Common myeloid progenitor, CD34-positive (primary cell): ENCODE measurements at regions not wholly inside any gene's neighbourhood (a gene's known extent, or its start where the extent isn't known, plus 50 kb on each side); places are given as distances from the start of the nearest gene placed in this dataset.
"Not testable (repeated sequence)": the region's sequence is repeated elsewhere in the genome, so short reads cannot be mapped to it uniquely, and the experiment has no call there.

Experiments
- CTCF ChIA-PET: fragments of 350-600 bp; sonication (Branson Sonifier 250); formaldehyde crosslinking; loops from one replicate; lab custom pipeline; 2021; ENCODE audit warnings: antibody characterized with exemption; lab: Charles Lee
- POLR2A ChIA-PET: fragments of 350-600 bp; sonication (Branson Sonifier 250); formaldehyde crosslinking; loops from one replicate; lab custom pipeline; 2021; ENCODE audit warnings: antibody characterized with exemption; lab: Charles Lee
- DNase-seq, 3 donors: peaks; one replicate each; pipeline versions ENCODE4 v3.0.0 to v3.0.0-alpha.2; 2013
- H3K27ac ChIP-seq, 2 experiments: 1 replicate in 1 of 2; 2 replicates in 1 of 2; pipeline ENCODE4 v1.7.0; 2013; ENCODE audit warnings: inconsistent platforms in 2 of 2, low read length in 2 of 2, mild to moderate bottlenecking in 2 of 2, low read depth in 1 of 2, moderate library complexity in 1 of 2; ENCODE audit not compliant: severe bottlenecking in 2 of 2, insufficient read depth in 1 of 2, poor library complexity in 1 of 2
- H3K27me3 ChIP-seq, 5 experiments: replicated peaks in 2 of 5; 1 replicate in 3 of 5; 2 replicates in 2 of 5; pipeline versions ENCODE4 v1.6.1 to v1.7.0; 2013; ENCODE audit warnings: low read length in 4 of 5, mild to moderate bottlenecking in 2 of 5, moderate library complexity in 2 of 5, inconsistent platforms in 1 of 5; ENCODE audit not compliant: insufficient read depth in 5 of 5, control insufficient read depth in 4 of 5
- H3K36me3 ChIP-seq, 4 experiments: 1 replicate in 2 of 4; 2 replicates in 2 of 4; pipeline versions ENCODE4 v1.6.1 to v1.7.0; 2013; ENCODE audit warnings: low read length in 3 of 4, control low read depth in 1 of 4, mild to moderate bottlenecking in 1 of 4; ENCODE audit not compliant: control insufficient read depth in 4 of 4, insufficient read depth in 4 of 4
- H3K4me1 ChIP-seq, 4 experiments: 1 replicate in 3 of 4; 2 replicates in 1 of 4; pipeline versions ENCODE4 v1.6.1 to v1.7.1; 2013; ENCODE audit warnings: low read length in 3 of 4, mild to moderate bottlenecking in 3 of 4, control low read depth in 1 of 4, inconsistent platforms in 1 of 4, moderate library complexity in 1 of 4; ENCODE audit not compliant: control insufficient read depth in 4 of 4, insufficient read depth in 4 of 4; ENCODE audit errors: control extremely low read depth in 1 of 4
- H3K4me3 ChIP-seq, 7 experiments: 1 replicate in 4 of 7; 2 replicates in 3 of 7; pipeline versions ENCODE4 v1.5.1 to v1.7.0; 2013; ENCODE audit warnings: mild to moderate bottlenecking in 7 of 7, low read length in 6 of 7, moderate library complexity in 6 of 7, inconsistent platforms in 2 of 7, low read depth in 2 of 7, control low read depth in 1 of 7; ENCODE audit not compliant: insufficient read depth in 4 of 7, control insufficient read depth in 1 of 7; ENCODE audit errors: extremely low read depth in 1 of 7
- H3K9me3 ChIP-seq, 5 experiments: 1 replicate in 4 of 5; 2 replicates in 1 of 5; pipeline versions ENCODE4 v1.6.1 to v1.7.1; 2013; ENCODE audit warnings: low read length in 4 of 5, mild to moderate bottlenecking in 2 of 5, inconsistent platforms in 1 of 5, low read depth in 1 of 5, moderate library complexity in 1 of 5; ENCODE audit not compliant: control insufficient read depth in 4 of 5, insufficient read depth in 2 of 5; ENCODE audit errors: control extremely low read depth in 1 of 5
- WGBS: methylation state at CpG from one replicate; pipeline ENCODE4 v1.1.5; 2013; ENCODE audit not compliant: insufficient coverage; 5-methylcytosine and 5-hydroxymethylcytosine counted together

GRCh38 chr14:37726708-37727107, 131.3 kb downstream of the TTC6 start:
- CTCF ChIA-PET: no interaction called here
- no peak overlapping the region for H3K4me3 ChIP-seq

GRCh38 chr14:37729218-37729617, 133.8 kb downstream of the TTC6 start:
- POLR2A ChIA-PET: no interaction called here
- H3K27me3 ChIP-seq: no peaks in the 10 kb centered on the region
- DNase-seq: no peak
- 100% methylated on average over 2 of the region's 2 CpGs for WGBS
- H3K27ac ChIP-seq: no peak overlapping the region
- H3K4me1 ChIP-seq: no peaks in the 10 kb centered on the region
- H3K9me3 ChIP-seq: no peaks in the 10 kb centered on the region
- H3K4me3 ChIP-seq: no peak overlapping the region
- no peaks in the 10 kb centered on the region for H3K36me3 ChIP-seq
- CTCF ChIA-PET: no interaction called here

More at GRCh38 chr14:37726708-37727107, 131.3 kb downstream of the TTC6 start:
- DNase-seq: no peak
- POLR2A ChIA-PET: no interaction called here
- Histone ChIP-seq H3K4me1 (no peaks in the 10 kb centered on the region), H3K9me3 (no peaks in the 10 kb centered on the region), H3K27ac (no peak overlapping the region), H3K36me3 (no peaks in the 10 kb centered on the region), H3K27me3 (no peaks in the 10 kb centered on the region)

- H3K4me3 ChIP-seq: no peak overlapping the region
- no peaks in the 10 kb centered on the region for H3K27me3 ChIP-seq
- no peak for DNase-seq
- no peaks in the 10 kb centered on the region for H3K9me3 ChIP-seq
- 67% methylated on average over 1 of the region's 4 CpGs for WGBS
- H3K4me1 ChIP-seq: no peaks in the 10 kb centered on the region
- CTCF ChIA-PET: no interaction called here
- no peaks in the 10 kb centered on the region for H3K36me3 ChIP-seq
- no peak overlapping the region for H3K27ac ChIP-seq
- POLR2A ChIA-PET: no interaction called here
Observed at GRCh38 chr14:37731094-37731493, 135.7 kb downstream of the TTC6 start.

GRCh38 chr14:37745657-37746056, 150.2 kb downstream of the TTC6 start:
- ChIA-PET CTCF (no interaction called here), POLR2A (no interaction called here)
- DNase-seq: no peak
- Histone ChIP-seq H3K9me3 (no peaks in the 10 kb centered on the region), H3K27ac (no peak overlapping the region), H3K36me3 (no peaks in the 10 kb centered on the region), H3K4me1 (no peaks in the 10 kb centered on the region), H3K27me3 (no peaks in the 10 kb centered on the region), H3K4me3 (no peak overlapping the region)
- WGBS: no CpG with 5 or more reads among the region's 2 CpGs

GRCh38 chr14:37746140-37746832, 150.9 kb downstream of the TTC6 start:
- POLR2A ChIA-PET: no interaction called here
- Histone ChIP-seq H3K27me3 (no peaks in the 10 kb centered on the region), H3K9me3 (no peaks in the 10 kb centered on the region), H3K36me3 (no peaks in the 10 kb centered on the region), H3K4me3 (no peak overlapping the region), H3K4me1 (no peaks in the 10 kb centered on the region), H3K27ac (no peak overlapping the region)
- WGBS: 91% methylated on average over 1 of the region's 1 CpG
- CTCF ChIA-PET: no interaction called here
- no peak for DNase-seq

- Histone ChIP-seq H3K27me3 (no peaks in the 10 kb centered on the region), H3K36me3 (no peaks in the 10 kb centered on the region), H3K27ac (no peak overlapping the region), H3K9me3 (no peaks in the 10 kb centered on the region), H3K4me3 (no peak overlapping the region), H3K4me1 (no peaks in the 10 kb centered on the region)
- no CpG with 5 or more reads among the region's 5 CpGs for WGBS
- DNase-seq: no peak
- ChIA-PET CTCF (no interaction called here), POLR2A (no interaction called here)
Observed at GRCh38 chr14:37753459-37753858, 158.0 kb downstream of the TTC6 start.

- CTCF ChIA-PET, H3K27ac ChIP-seq, H3K4me1 ChIP-seq, H3K27me3 ChIP-seq, DNase-seq, H3K36me3 ChIP-seq, H3K9me3 ChIP-seq, H3K4me3 ChIP-seq, POLR2A ChIA-PET: not testable (repeated sequence)
- WGBS: 72% methylated on average over 2 of the region's 2 CpGs
Observed at GRCh38 chr14:37760275-37760674, 164.8 kb downstream of the TTC6 start.
